IMR-90 (cell line): ENCODE measurements at regions not wholly inside any gene's neighbourhood (a gene's known extent, or its start where the extent isn't known, plus 50 kb on each side); places are given as distances from the start of the nearest gene placed in this dataset.

Experiments
- ATAC-seq: fragments of 200-7000 bp; cut with Tn5 transposase; 2 replicates; pipeline ENCODE4 v1.9.1; 2020; ENCODE audit warnings: low read depth, mild to moderate bottlenecking, moderate library complexity
- BruUV-seq: library from RNA; stranded (reverse); fragments of 400-500 nt; replicated peaks from 2 replicates; lab custom pipeline; 2021; lab: Mats Ljungman, UMichigan
- CTCF ChIA-PET: fragments of 300-600 bp; formaldehyde crosslinking; extraction: SDS; loops from one replicate; lab custom pipeline; 2021; ENCODE audit warnings: antibody characterized with exemption; lab: Yijun Ruan, JAX
- POLR2A ChIA-PET: fragments of 300-600 bp; sonication (Branson Sonifier 250); formaldehyde crosslinking; loops from one replicate; lab custom pipeline; 2022; ENCODE audit warnings: antibody characterized with exemption; ENCODE audit not compliant: unreplicated experiment; lab: Charles Lee
- DNase-seq: peaks from one replicate; pipeline ENCODE4 v3.0.0; 2013
- H2AFZ ChIP-seq: replicated peaks from 2 replicates; pipeline ENCODE3; 2013; ENCODE audit warnings: low read length, mild to moderate bottlenecking; ENCODE audit not compliant: poor library complexity
- H2AK5ac ChIP-seq: 2 replicates; pipeline ENCODE4 v1.6.1; 2013; ENCODE audit warnings: low read depth, low read length, inconsistent platforms
- H2AK9ac ChIP-seq: replicated peaks from 2 replicates; pipeline ENCODE3; 2013; ENCODE audit warnings: mild to moderate bottlenecking, low read depth, low read length, moderate library complexity; ENCODE audit not compliant: poor library complexity
- H2BK120ac ChIP-seq: 2 replicates; pipeline ENCODE4 v1.6.1; 2013; ENCODE audit warnings: low read depth, low read length, inconsistent platforms
- H2BK15ac ChIP-seq: 3 replicates; pipeline ENCODE4 v1.6.1; 2013; ENCODE audit warnings: low read depth, low read length, inconsistent platforms
- H2BK20ac ChIP-seq: 2 replicates; pipeline ENCODE4 v1.6.1; 2013; ENCODE audit warnings: low read depth, mild to moderate bottlenecking, inconsistent platforms, low read length, moderate library complexity
- H2BK5ac ChIP-seq: 2 replicates; pipeline ENCODE4 v1.6.1; 2013; ENCODE audit warnings: mild to moderate bottlenecking, low read depth, low read length, inconsistent platforms; ENCODE audit not compliant: poor library complexity, severe bottlenecking
- H3K14ac ChIP-seq: replicated peaks from 2 replicates; pipeline ENCODE4 v1.6.1; 2013; ENCODE audit warnings: low read depth, low read length, inconsistent platforms
- H3K18ac ChIP-seq: 2 replicates; pipeline ENCODE4 v1.6.1; 2013; ENCODE audit warnings: low read depth, low read length, control low read depth
- H3K23ac ChIP-seq: 2 replicates; pipeline ENCODE4 v1.6.1; 2013; ENCODE audit warnings: low read depth, low read length, inconsistent platforms
- H3K27ac ChIP-seq: 2 replicates; pipeline ENCODE4 v1.5.1; 2013; ENCODE audit warnings: mild to moderate bottlenecking, control low read depth, low read length; ENCODE audit not compliant: insufficient read depth
- H3K27me3 ChIP-seq: 2 replicates; pipeline ENCODE4 v1.6.1; 2013; ENCODE audit warnings: low read length; ENCODE audit not compliant: control insufficient read depth, insufficient read depth
- H3K36me3 ChIP-seq: 2 replicates; pipeline ENCODE4 v1.6.1; 2013; ENCODE audit warnings: low read length, mixed read lengths; ENCODE audit not compliant: control insufficient read depth, insufficient read depth
- H3K4ac ChIP-seq: 2 replicates; pipeline ENCODE4 v1.6.1; 2013; ENCODE audit warnings: low read depth, low read length, inconsistent platforms
- H3K4me1 ChIP-seq: 2 replicates; pipeline ENCODE4 v1.6.1; 2013; ENCODE audit warnings: low read length, mixed read lengths; ENCODE audit not compliant: control insufficient read depth, insufficient read depth
- H3K4me2 ChIP-seq: 2 replicates; pipeline ENCODE4 v1.6.1; 2013; ENCODE audit warnings: low read depth, mild to moderate bottlenecking, control low read depth, low read length, moderate library complexity
- H3K4me3 ChIP-seq: 2 replicates; pipeline ENCODE4 v1.5.1; 2013; ENCODE audit warnings: low read depth, mild to moderate bottlenecking, control low read depth, low read length, moderate library complexity; ENCODE audit not compliant: insufficient read depth
- H3K56ac ChIP-seq: 2 replicates; pipeline ENCODE4 v1.6.1; 2013; ENCODE audit warnings: low read length, inconsistent platforms; ENCODE audit not compliant: insufficient read depth; ENCODE audit errors: extremely low read depth
- H3K79me1 ChIP-seq, 2 experiments: 2 replicates each; pipeline ENCODE4 v1.6.1; 2013; ENCODE audit warnings: low read length in 2 of 2, inconsistent platforms in 1 of 2, low read depth in 1 of 2
- H3K9ac ChIP-seq: 2 replicates; pipeline ENCODE4 v1.6.1; 2013; ENCODE audit warnings: low read depth, low read length, control low read depth
- H3K9me1 ChIP-seq: 2 replicates; pipeline ENCODE4 v1.6.1; 2013; ENCODE audit warnings: low read length, inconsistent platforms; ENCODE audit not compliant: insufficient read depth
- H3K9me3 ChIP-seq: 2 replicates; pipeline ENCODE4 v1.6.1; 2013; ENCODE audit warnings: low read length; ENCODE audit not compliant: control insufficient read depth, insufficient read depth
- H4K20me1 ChIP-seq: 2 replicates; pipeline ENCODE4 v1.6.1; 2013; ENCODE audit warnings: low read length, inconsistent platforms; ENCODE audit not compliant: insufficient read depth
- H4K5ac ChIP-seq: 2 replicates; pipeline ENCODE4 v1.6.1; 2013; ENCODE audit warnings: mild to moderate bottlenecking, low read depth, low read length, control low read depth
- H4K8ac ChIP-seq, 2 experiments: 2 replicates each; pipeline ENCODE4 v1.6.1; 2013; ENCODE audit warnings: low read depth in 2 of 2, low read length in 2 of 2, control low read depth in 1 of 2, inconsistent platforms in 1 of 2
- H4K91ac ChIP-seq: 2 replicates; pipeline ENCODE4 v1.6.1; 2013; ENCODE audit warnings: low read depth, low read length, inconsistent platforms; ENCODE audit not compliant: insufficient read depth
- RAD21 ChIP-seq: IDR thresholded peaks from 2 replicates; pipeline ENCODE4 v1.6.1; 2012; ENCODE audit warnings: low read length, improper control_type of control experiment
- WGBS, 2 experiments: methylation state at CpG; one replicate each; pipeline versions ENCODE4 v1.1.5 to v1.1.7; 2013; ENCODE audit warnings: missing lambda C conversion rate in 2 of 2; ENCODE audit not compliant: insufficient read length in 1 of 2; ENCODE audit errors: extremely low coverage in 2 of 2; 5-methylcytosine and 5-hydroxymethylcytosine counted together
- dilution Hi-C: fragments of 300-500 bp; cut with HindIII; formaldehyde crosslinking; loops from one replicate; pipeline ENCODE4 v1.14.3; 2018; ENCODE audit warnings: low sequenced_read_pairs; ENCODE audit not compliant: unreplicated experiment
- in situ Hi-C: fragments of 300-500 bp; cut with MboI; formaldehyde crosslinking; loops from 3 replicates; pipeline ENCODE4 v1.14.3; 2019; ENCODE audit warnings: low sequenced_read_pairs, inconsistent platforms, mixed read lengths
- intact Hi-C: fragments of 100-400 bp; cut with micrococcal nuclease; formaldehyde crosslinking; loops from 2 replicates; pipeline ENCODE4 v1.10.0; 2022

- no peak overlapping the region for H3K56ac ChIP-seq
- H3K9me1 ChIP-seq: no peaks in the 10 kb centered on the region
- no CpG with 5 or more reads among the region's 4 CpGs for WGBS, 2 experiments
- no peak overlapping the region for H3K23ac ChIP-seq
- H4K8ac ChIP-seq: no peak overlapping the region
- no peaks in the 10 kb centered on the region for H4K20me1 ChIP-seq
- no peak overlapping the region for H2AK5ac ChIP-seq
- H2BK15ac ChIP-seq: no peak overlapping the region
- no peaks in the 10 kb centered on the region for H3K36me3 ChIP-seq
- intact Hi-C loops (no loop called here), dilution Hi-C loops (no loop called here), in situ Hi-C loops (no loop called here)
- peaks cover 14% of the 10 kb centered on the region for H3K9me3 ChIP-seq
- no peak overlapping the region for H3K4ac ChIP-seq
- H3K4me3 ChIP-seq: no peak overlapping the region
- H3K4me2 ChIP-seq: no peak overlapping the region
- H3K18ac ChIP-seq: no peak overlapping the region
- no peaks in the 10 kb centered on the region for H3K4me1 ChIP-seq
- no peak overlapping the region for H3K14ac ChIP-seq
- no peak for TF ChIP-seq RAD21
- no peak overlapping the region for H2AK9ac ChIP-seq
- ChIA-PET POLR2A (interaction anchor here (0.7 kb wide), 1 partner anchor 392 kb away, joined by 9 read pairs; no protein-coding TSS in a partner anchor), CTCF (no interaction called here)
- H2BK5ac ChIP-seq: no peak overlapping the region
- no peak overlapping the region for H2BK120ac ChIP-seq
- H4K5ac ChIP-seq: no peak overlapping the region
- H3K27me3 ChIP-seq: no peaks in the 10 kb centered on the region
- no peak overlapping the region for H2BK20ac ChIP-seq
- no peak for ATAC-seq
- H3K79me1 ChIP-seq: no peaks in the 10 kb centered on the region
- DNase-seq: no peak
- H4K91ac ChIP-seq: no peak overlapping the region
- no peak overlapping the region for H2AFZ ChIP-seq
- BruUV-seq: no TSS peak
- no peak overlapping the region for H3K9ac ChIP-seq
- H3K27ac ChIP-seq: no peak overlapping the region
Observed at GRCh38 chr4:164481306-164482091, 272.4 kb upstream of the SMIM31 start.
